ENCODE measurements at regions not wholly inside any gene's neighbourhood (a gene's known extent, or its start where the extent isn't known, plus 50 kb on each side); places are given as distances from the start of the nearest gene placed in this dataset.

GRCh38 chrX:25389266-25389665 is 373.5 kb upstream of the ARX start:
- 70% methylated on average over 3 of the region's 3 CpGs; no CpG with 5 or more reads in 1 of the 2 donors for WGBS, 2 donors (ENCODE audit: low coverage in 1 of 2)
- Histone ChIP-seq H3K36me3 (no peaks in the 10 kb centered on the region), H3K4me1 (no peaks in the 10 kb centered on the region), H3K4me3 (no peak overlapping the region), H3K9me3 (no peaks in the 10 kb centered on the region), H3K27ac (no peak overlapping the region), H3K27me3 (no peaks in the 10 kb centered on the region)
- in situ Hi-C loops (cut with MboI; ENCODE audit: low pct_ligation_motif_present in 1 of 4, low pct_unique_long_range_greater_than_20kb in 1 of 4, low sequenced_read_pairs in 3 of 4) (no loop called here), intact Hi-C loops (cut with DNase I; ENCODE audit: low total_unique reads) (no loop called here)
- TF ChIP-seq EP300 (IDR thresholded peaks at IDR 0.05; ENCODE audit: low read depth), result no peak
- TF ChIP-seq POLR2AphosphoS5 (IDR thresholded peaks at IDR 0.05), result no peak
- no peak for TF ChIP-seq CTCF (IDR thresholded peaks at IDR 0.05)
- no peak for TF ChIP-seq POLR2A (IDR thresholded peaks at IDR 0.05)
- no peak for DNase-seq

GRCh38 chrX:25383196-25383595 is 367.4 kb upstream of the ARX start:
- Histone ChIP-seq H3K27me3 (no peaks in the 10 kb centered on the region), H3K4me3 (no peak overlapping the region), H3K36me3 (no peaks in the 10 kb centered on the region), H3K9me3 (no peaks in the 10 kb centered on the region), H3K4me1 (no peaks in the 10 kb centered on the region), H3K27ac (no peak overlapping the region)
- TF ChIP-seq EP300 (IDR thresholded peaks at IDR 0.05; ENCODE audit: low read depth) (no peak), POLR2AphosphoS5 (IDR thresholded peaks at IDR 0.05) (no peak), POLR2A (IDR thresholded peaks at IDR 0.05) (no peak), CTCF (IDR thresholded peaks at IDR 0.05) (no peak)
- WGBS, 2 donors (ENCODE audit: low coverage in 1 of 2), result 63% methylated on average over 3 of the region's 3 CpGs; no CpG with 5 or more reads in 1 of the 2 donors
- in situ Hi-C loops (cut with MboI; ENCODE audit: low pct_ligation_motif_present in 1 of 4, low pct_unique_long_range_greater_than_20kb in 1 of 4, low sequenced_read_pairs in 3 of 4) (no loop called here), intact Hi-C loops (cut with DNase I; ENCODE audit: low total_unique reads) (no loop called here)
- DNase-seq, result no peak

GRCh38 chrX:25356456-25356855 is 340.7 kb upstream of the ARX start:
- Histone ChIP-seq H3K27ac (no peak overlapping the region), H3K36me3 (no peaks in the 10 kb centered on the region), H3K9me3 (no peaks in the 10 kb centered on the region), H3K4me3 (no peak overlapping the region), H3K4me1 (no peaks in the 10 kb centered on the region), H3K27me3 (no peaks in the 10 kb centered on the region)
- no peak for DNase-seq
- WGBS, 2 donors (ENCODE audit: low coverage in 1 of 2), result 17% methylated on average over 1 of the region's 1 CpG; no CpG with 5 or more reads in 1 of the 2 donors
- intact Hi-C loops (cut with DNase I; ENCODE audit: low total_unique reads) (no loop called here), in situ Hi-C loops (cut with MboI; ENCODE audit: low pct_ligation_motif_present in 1 of 4, low pct_unique_long_range_greater_than_20kb in 1 of 4, low sequenced_read_pairs in 3 of 4) (no loop called here)
- TF ChIP-seq EP300 (IDR thresholded peaks at IDR 0.05; ENCODE audit: low read depth) (no peak), POLR2A (IDR thresholded peaks at IDR 0.05) (no peak)

- no peak for TF ChIP-seq POLR2A (IDR thresholded peaks at IDR 0.05)
- no peak for TF ChIP-seq CTCF (IDR thresholded peaks at IDR 0.05)
- TF ChIP-seq POLR2AphosphoS5 (IDR thresholded peaks at IDR 0.05), result no peak
- TF ChIP-seq EP300 (IDR thresholded peaks at IDR 0.05; ENCODE audit: low read depth), result no peak
- in situ Hi-C loops (cut with MboI; ENCODE audit: low pct_ligation_motif_present in 1 of 4, low pct_unique_long_range_greater_than_20kb in 1 of 4, low sequenced_read_pairs in 3 of 4), result no loop called here
- Histone ChIP-seq H3K27me3 (no peaks in the 10 kb centered on the region), H3K36me3 (no peaks in the 10 kb centered on the region), H3K4me3 (no peak overlapping the region), H3K9me3 (no peaks in the 10 kb centered on the region), H3K4me1 (no peaks in the 10 kb centered on the region), H3K27ac (no peak overlapping the region)
- 80% methylated on average over 7 of the region's 7 CpGs; no CpG with 5 or more reads in 1 of the 2 donors for WGBS, 2 donors (ENCODE audit: low coverage in 1 of 2)
- no peak for DNase-seq
- intact Hi-C loops (cut with DNase I; ENCODE audit: low total_unique reads), result no loop called here
These were observed 328.6 kb upstream of the ARX start for GRCh38 chrX:25344161-25344936.

All from transverse colon (tissue), 4 donors.